C4-2B (cell line): ENCODE measurements at regions not wholly inside any gene's neighbourhood (a gene's known extent, or its start where the extent isn't known, plus 50 kb on each side); places are given as distances from the start of the nearest gene placed in this dataset.

Experiments used
- ZFX ChIP-seq: fragments of 450-650 bp; IDR thresholded peaks from 2 replicates; pipeline ENCODE4 v1.6.1; 2017
- TF ChIP-seq, protein P1 (sequence below): fragments of 450-650 bp; conservative IDR thresholded peaks from 2 replicates; pipeline ENCODE4 v1.5.1; 2017; ENCODE audit warnings: mild to moderate bottlenecking

- TF ChIP-seq, protein P1, sequence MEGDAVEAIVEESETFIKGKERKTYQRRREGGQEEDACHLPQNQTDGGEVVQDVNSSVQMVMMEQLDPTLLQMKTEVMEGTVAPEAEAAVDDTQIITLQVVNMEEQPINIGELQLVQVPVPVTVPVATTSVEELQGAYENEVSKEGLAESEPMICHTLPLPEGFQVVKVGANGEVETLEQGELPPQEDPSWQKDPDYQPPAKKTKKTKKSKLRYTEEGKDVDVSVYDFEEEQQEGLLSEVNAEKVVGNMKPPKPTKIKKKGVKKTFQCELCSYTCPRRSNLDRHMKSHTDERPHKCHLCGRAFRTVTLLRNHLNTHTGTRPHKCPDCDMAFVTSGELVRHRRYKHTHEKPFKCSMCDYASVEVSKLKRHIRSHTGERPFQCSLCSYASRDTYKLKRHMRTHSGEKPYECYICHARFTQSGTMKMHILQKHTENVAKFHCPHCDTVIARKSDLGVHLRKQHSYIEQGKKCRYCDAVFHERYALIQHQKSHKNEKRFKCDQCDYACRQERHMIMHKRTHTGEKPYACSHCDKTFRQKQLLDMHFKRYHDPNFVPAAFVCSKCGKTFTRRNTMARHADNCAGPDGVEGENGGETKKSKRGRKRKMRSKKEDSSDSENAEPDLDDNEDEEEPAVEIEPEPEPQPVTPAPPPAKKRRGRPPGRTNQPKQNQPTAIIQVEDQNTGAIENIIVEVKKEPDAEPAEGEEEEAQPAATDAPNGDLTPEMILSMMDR = no peak
- TF ChIP-seq ZFX = no peak
Measured at GRCh38 chr3:162740941-162741596, 1244.5 kb downstream of the OTOL1 start.
